ENCODE measurements at regions not wholly inside any gene's neighbourhood (a gene's known extent, or its start where the extent isn't known, plus 50 kb on each side); places are given as distances from the start of the nearest gene placed in this dataset.

DNA sequence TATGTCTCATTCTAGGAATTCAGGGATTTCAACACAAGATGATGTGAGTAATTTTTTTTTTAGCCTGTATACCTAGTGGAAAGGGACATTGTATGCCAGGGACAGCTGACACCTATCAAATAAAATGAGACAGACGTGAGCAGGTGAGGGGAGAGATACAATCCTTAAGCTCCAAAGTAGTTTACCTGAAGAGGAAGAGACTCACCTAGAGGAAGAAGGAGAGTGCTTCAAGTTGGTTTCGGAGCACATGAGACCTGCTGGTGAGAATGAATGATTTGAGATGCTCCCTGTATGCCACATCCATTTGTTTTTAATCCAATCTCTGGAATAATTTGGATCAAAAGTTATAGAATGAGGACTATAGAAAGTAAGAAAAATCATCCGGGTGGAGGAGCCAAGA is 915.4 kb upstream of the FBXO33 start:
- no peak for TF ChIP-seq CTCF (IDR thresholded peaks at IDR 0.05)
- TF ChIP-seq ZFX (IDR thresholded peaks at IDR 0.05; ENCODE audit: borderline replicate concordance) = no peak

All from 22Rv1 (cell line).